Thyroid gland (tissue), 4 donors: ENCODE measurements at regions not wholly inside any gene's neighbourhood (a gene's known extent, or its start where the extent isn't known, plus 50 kb on each side); places are given as distances from the start of the nearest gene placed in this dataset.

ENCODE experiments used
- DNase-seq, 2 donors: peaks; one replicate each; pipeline ENCODE4 v3.0.0-alpha.2; 2019
- H3K27ac ChIP-seq, 3 donors: fragments of 200-600 bp; sonication (generic); 1 replicate in 2 of 3; 2 replicates in 1 of 3; pipeline ENCODE4 v1.5.1; 2016 to 2019; ENCODE audit warnings: mild to moderate bottlenecking in 1 of 3, moderate library complexity in 1 of 3
- H3K27me3 ChIP-seq: fragments of 200-600 bp; sonication (generic); one replicate; pipeline ENCODE4 v1.5.1; 2019
- H3K36me3 ChIP-seq, 2 donors: fragments of 200-600 bp; sonication (generic); one replicate each; pipeline ENCODE4 v1.5.1; 2016 to 2019
- H3K4me1 ChIP-seq, 2 donors: fragments of 200-600 bp; sonication (generic); one replicate each; pipeline ENCODE4 v1.5.1; 2017 to 2019
- H3K4me3 ChIP-seq, 3 donors: fragments of 200-600 bp; sonication (generic); replicated peaks in 1 of 3; 1 replicate in 2 of 3; 2 replicates in 1 of 3; pipeline ENCODE4 v1.5.1; 2016; ENCODE audit warnings: mild to moderate bottlenecking in 1 of 3
- H3K9me3 ChIP-seq: fragments of 200-600 bp; sonication (generic); one replicate; pipeline ENCODE4 v1.5.1; 2017
- POLR2A ChIP-seq, 2 donors: fragments of 450-650 bp; IDR thresholded peaks; one replicate each; pipeline ENCODE4 v1.6.1; 2017; ENCODE audit warnings: antibody characterized with exemption in 2 of 2, mild to moderate bottlenecking in 2 of 2, moderate library complexity in 1 of 2
- WGBS, 2 donors: methylation state at CpG; one replicate each; pipeline ENCODE4 v1.1.5; 2017; 5-methylcytosine and 5-hydroxymethylcytosine counted together
- intact Hi-C: fragments of 100-400 bp; cut with DNase I; formaldehyde crosslinking; loops from one replicate; pipeline ENCODE4 v1.15.1; 2023
- TF ChIP-seq, protein P1 (sequence below), 6 experiments: fragments of 200-600 bp in 3 of 6; fragments of 450-650 bp in 3 of 6; sonication (generic) in 3 of 6; IDR thresholded peaks; one replicate each; pipeline ENCODE4 v1.5.1; 2016 to 2019; ENCODE audit warnings: antibody characterized with exemption in 6 of 6, mild to moderate bottlenecking in 2 of 6, inconsistent platforms in 1 of 6, moderate library complexity in 1 of 6

DNA sequence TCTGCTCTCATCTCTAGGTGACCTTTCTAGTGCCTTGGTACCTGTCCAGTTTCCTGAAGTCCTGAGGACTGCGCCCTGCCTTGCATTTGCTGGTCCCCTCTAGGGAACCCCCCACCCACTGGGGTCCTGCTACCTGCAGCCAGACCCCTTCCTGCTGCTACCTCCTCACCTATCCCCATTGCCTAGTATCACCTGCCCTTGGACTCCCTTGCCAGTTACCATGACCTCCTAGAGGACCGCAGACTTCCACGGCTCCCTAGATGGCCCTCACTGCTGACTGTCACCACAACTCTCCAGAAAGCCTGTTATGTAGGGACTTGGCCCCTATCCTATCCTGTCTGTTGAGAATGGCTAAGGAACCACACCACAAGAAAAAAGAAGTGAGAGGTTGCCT lies 166.6 kb downstream of the EFNB1 start:
- intact Hi-C loops = no loop called here
- no peak overlapping the region for H3K27ac ChIP-seq
- peaks cover 3 to 9% of the 10 kb centered on the region in 2 donors for H3K4me1 ChIP-seq
- no peak for TF ChIP-seq POLR2A (IDR thresholded peaks at IDR 0.05)
- TF ChIP-seq, protein P1, sequence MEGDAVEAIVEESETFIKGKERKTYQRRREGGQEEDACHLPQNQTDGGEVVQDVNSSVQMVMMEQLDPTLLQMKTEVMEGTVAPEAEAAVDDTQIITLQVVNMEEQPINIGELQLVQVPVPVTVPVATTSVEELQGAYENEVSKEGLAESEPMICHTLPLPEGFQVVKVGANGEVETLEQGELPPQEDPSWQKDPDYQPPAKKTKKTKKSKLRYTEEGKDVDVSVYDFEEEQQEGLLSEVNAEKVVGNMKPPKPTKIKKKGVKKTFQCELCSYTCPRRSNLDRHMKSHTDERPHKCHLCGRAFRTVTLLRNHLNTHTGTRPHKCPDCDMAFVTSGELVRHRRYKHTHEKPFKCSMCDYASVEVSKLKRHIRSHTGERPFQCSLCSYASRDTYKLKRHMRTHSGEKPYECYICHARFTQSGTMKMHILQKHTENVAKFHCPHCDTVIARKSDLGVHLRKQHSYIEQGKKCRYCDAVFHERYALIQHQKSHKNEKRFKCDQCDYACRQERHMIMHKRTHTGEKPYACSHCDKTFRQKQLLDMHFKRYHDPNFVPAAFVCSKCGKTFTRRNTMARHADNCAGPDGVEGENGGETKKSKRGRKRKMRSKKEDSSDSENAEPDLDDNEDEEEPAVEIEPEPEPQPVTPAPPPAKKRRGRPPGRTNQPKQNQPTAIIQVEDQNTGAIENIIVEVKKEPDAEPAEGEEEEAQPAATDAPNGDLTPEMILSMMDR (IDR thresholded peaks at IDR 0.05) = no peak
- H3K9me3 ChIP-seq = no peaks in the 10 kb centered on the region
- no peak overlapping the region for H3K4me3 ChIP-seq
- no peaks in the 10 kb centered on the region for H3K36me3 ChIP-seq
- DNase-seq = no peak
- H3K27me3 ChIP-seq = no peaks in the 10 kb centered on the region
- 78 to 100% methylated on average over 1 to 3 of the region's 3 CpGs for WGBS, 2 donors

DNA sequence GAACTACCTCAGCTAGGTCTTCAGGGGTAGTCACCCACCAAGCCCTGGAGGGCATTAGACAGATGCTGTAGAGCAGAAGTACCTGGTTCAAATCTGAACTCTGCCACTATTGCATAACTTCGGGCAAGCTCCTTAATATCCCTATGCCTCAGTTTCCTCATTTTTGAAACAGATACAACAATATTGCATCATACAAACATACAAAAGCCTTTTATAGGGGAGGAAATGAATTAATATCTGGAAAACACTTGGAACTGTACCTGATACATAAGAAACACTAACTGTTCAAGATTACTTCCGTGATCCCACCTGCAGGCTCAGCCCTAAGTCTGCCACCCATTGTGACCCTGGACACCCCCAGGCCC lies 166.1 kb downstream of the EFNB1 start:
- Histone ChIP-seq H3K27me3 (no peaks in the 10 kb centered on the region), H3K4me3 (no peak overlapping the region), H3K36me3 (no peaks in the 10 kb centered on the region), H3K27ac (no peak overlapping the region), H3K4me1 (peaks cover 8 to 14% of the 10 kb centered on the region in 2 donors), H3K9me3 (no peaks in the 10 kb centered on the region)
- TF ChIP-seq POLR2A (IDR thresholded peaks at IDR 0.05) = no peak
- TF ChIP-seq, protein P1 (IDR thresholded peaks at IDR 0.05) = no peak
- 96% methylated on average over 2 of the region's 2 CpGs for WGBS, 2 donors
- DNase-seq = no peak
- intact Hi-C loops = no loop called here

DNA sequence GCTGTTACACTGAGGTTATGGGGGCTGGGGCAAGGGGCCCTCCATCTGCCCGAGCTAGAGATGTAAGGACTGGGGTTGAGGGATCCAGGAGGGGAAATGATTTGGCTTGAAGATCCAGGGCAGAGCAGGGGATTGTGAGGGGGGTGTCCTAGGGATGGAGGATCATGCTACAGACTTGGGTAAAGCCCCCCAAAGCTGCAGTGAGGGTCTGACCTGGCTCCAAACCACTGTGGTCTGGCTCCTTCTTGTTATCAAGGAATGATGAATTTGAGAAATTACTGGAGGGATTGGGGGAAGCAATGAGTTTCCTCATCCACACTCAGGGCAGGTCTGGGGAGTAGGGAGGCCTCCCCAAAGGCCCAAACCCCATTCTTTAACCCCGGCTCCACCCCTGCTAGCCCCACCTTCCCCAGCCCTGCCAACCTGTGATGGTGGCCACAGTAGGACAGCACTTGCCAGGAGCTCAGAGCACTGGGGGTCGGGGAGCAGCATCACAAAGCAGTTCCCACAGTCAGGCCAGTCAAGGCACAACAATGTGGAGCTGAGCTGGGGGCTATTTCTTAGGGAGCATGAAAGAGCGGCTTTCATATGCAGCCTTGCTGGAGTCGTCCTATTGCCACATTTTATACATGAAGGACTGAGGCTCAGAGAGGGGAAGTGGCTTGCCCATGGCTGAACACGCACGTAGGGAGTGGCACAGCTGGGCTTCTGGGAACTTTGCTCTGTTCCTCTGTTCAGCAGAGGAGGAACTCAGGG lies 165.5 kb downstream of the EFNB1 start:
- Histone ChIP-seq H3K4me3 (no peak overlapping the region), H3K9me3 (no peaks in the 10 kb centered on the region), H3K4me1 (peaks cover 12 to 19% of the 10 kb centered on the region in 2 donors), H3K27ac (no peak overlapping the region), H3K27me3 (no peaks in the 10 kb centered on the region), H3K36me3 (no peaks in the 10 kb centered on the region)
- no peak for DNase-seq
- intact Hi-C loops = no loop called here
- WGBS, 2 donors = 84 to 85% methylated on average over 3 to 5 of the region's 7 CpGs
- TF ChIP-seq, protein P1 (IDR thresholded peaks at IDR 0.05) = no peak
- no peak for TF ChIP-seq POLR2A (IDR thresholded peaks at IDR 0.05)

DNA sequence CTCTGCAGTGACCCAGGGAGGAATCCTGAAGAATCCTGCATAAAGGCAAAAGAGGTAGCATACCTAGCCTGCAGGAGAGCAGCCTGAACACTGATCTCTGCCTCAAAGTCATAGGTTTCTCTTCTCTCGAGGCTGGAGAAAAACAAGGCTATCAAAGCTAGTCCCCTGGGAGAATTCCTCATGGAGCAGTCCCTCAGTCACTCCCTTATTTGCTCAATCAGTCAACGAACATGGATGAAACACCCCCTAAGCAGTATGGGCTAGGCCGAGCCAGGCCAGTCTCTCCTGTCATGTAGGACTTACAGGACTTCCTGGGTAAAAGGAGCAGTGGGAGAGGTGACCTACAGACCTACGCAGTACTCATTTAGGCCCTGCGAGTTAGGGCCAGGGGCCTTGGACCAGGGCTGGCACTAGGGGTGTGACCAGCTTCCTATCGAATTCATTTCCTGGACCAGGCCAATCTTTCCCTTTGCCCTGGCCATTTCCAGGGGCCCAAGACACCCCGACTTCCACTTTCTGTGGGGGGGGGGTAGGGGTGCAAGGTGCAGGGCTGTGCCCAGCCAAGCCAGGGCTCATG lies 164.1 kb downstream of the EFNB1 start:
- peaks cover 12 to 22% of the 10 kb centered on the region in 2 donors for H3K4me1 ChIP-seq
- H3K27ac ChIP-seq = no peak overlapping the region
- no peak overlapping the region for H3K4me3 ChIP-seq
- intact Hi-C loops = no loop called here
- no peaks in the 10 kb centered on the region for H3K9me3 ChIP-seq
- no peak for DNase-seq
- WGBS, 2 donors = 60 to 80% methylated on average over 1 to 2 of the region's 7 CpGs
- no peak for TF ChIP-seq POLR2A (IDR thresholded peaks at IDR 0.05)
- TF ChIP-seq, protein P1 (IDR thresholded peaks at IDR 0.05) = no peak
- H3K36me3 ChIP-seq = no peaks in the 10 kb centered on the region
- H3K27me3 ChIP-seq = no peaks in the 10 kb centered on the region

DNA sequence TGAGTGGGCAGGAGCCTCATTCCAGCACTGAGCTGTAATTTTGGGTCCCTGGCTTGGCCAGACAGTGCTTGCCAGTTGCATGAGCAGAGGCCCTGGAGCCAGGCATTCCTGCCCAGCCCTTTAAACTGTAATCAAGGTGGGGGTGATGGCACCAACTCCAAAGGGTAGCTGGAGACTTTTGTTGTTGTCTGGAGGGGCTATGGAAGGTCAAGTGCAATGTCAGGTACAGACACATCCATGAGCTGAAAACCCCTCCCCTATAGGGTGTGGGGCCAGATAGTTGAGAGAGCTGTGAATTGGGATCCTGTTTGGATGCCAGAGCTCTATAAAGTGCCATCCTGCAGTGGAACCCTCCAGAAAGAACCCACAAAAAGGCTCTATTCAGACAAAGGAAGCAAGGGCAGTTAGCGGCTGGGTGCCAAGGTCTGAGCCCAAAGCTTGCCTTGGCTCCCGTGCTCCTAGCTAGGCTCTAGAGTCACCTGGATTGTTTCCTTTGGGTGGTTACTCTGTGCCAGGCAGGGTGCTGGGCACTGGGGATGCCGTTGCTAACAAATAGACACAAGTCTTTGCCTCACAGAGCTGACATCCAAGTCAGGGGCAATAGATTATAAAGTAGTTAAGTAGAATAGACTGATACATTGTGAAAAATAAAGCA lies 163.0 kb downstream of the EFNB1 start:
- intact Hi-C loops = no loop called here

More for the DNA sequence above, 163.0 kb downstream of the EFNB1 start:
- Histone ChIP-seq H3K4me3 (no peak overlapping the region), H3K27me3 (no peaks in the 10 kb centered on the region), H3K4me1 (peaks cover 12 to 22% of the 10 kb centered on the region in 2 donors), H3K27ac (peak overlapping the region in 1 of 3 donors; percentile 73), H3K9me3 (no peaks in the 10 kb centered on the region), H3K36me3 (no peaks in the 10 kb centered on the region)
- DNase-seq = no peak
- TF ChIP-seq, protein P1 (IDR thresholded peaks at IDR 0.05) = no peak
- TF ChIP-seq POLR2A (IDR thresholded peaks at IDR 0.05) = no peak
- 83 to 93% methylated on average over 2 to 3 of the region's 3 CpGs for WGBS, 2 donors
